ENCODE measurements at regions not wholly inside any gene's neighbourhood (a gene's known extent, or its start where the extent isn't known, plus 50 kb on each side); places are given as distances from the start of the nearest gene placed in this dataset.

- TF ChIP-seq CTCF (IDR thresholded peaks at IDR 0.05; ENCODE audit: extremely low read depth in 1 of 2, insufficient read depth in 1 of 2, low read depth in 1 of 2, low read length in 2 of 2) (no peak), POLR2A (IDR thresholded peaks at IDR 0.05; ENCODE audit: low read depth, low read length) (no peak), POLR2AphosphoS5 (IDR thresholded peaks at IDR 0.05; ENCODE audit: insufficient read depth, low read depth, low read length) (no peak)
These were observed 2222.6 kb downstream of the MRPL39 start for GRCh38 chr21:23384679-23385078.

All from endothelial cell of umbilical vein (primary cell).